Neural progenitor cell (in vitro differentiated cells): ENCODE measurements at regions not wholly inside any gene's neighbourhood (a gene's known extent, or its start where the extent isn't known, plus 50 kb on each side); places are given as distances from the start of the nearest gene placed in this dataset.

Experiments
- DNase-seq: peaks from one replicate; pipeline ENCODE4 v3.0.0-alpha.2; 2016; ENCODE audit warnings: low spot score
- H2AFZ ChIP-seq: fragments of 200-600 bp; sonication (generic); replicated peaks from 2 replicates; pipeline ENCODE4 v1.6.1; 2016; ENCODE audit warnings: antibody characterized with exemption
- H3F3A ChIP-seq: fragments of 200-600 bp; sonication (generic); 2 replicates; pipeline ENCODE4 v1.6.1; 2016; ENCODE audit warnings: antibody characterized with exemption, low read depth
- H3K27ac ChIP-seq: fragments of 200-600 bp; sonication (generic); 2 replicates; pipeline ENCODE4 v1.5.1; 2016; ENCODE audit warnings: mild to moderate bottlenecking
- H3K27me3 ChIP-seq: fragments of 200-600 bp; sonication (generic); 2 replicates; pipeline ENCODE4 v1.6.1; 2016; ENCODE audit warnings: mild to moderate bottlenecking, moderate library complexity
- H3K36me3 ChIP-seq: fragments of 200-600 bp; sonication (generic); 2 replicates; pipeline ENCODE4 v1.5.1; 2016
- H3K4me1 ChIP-seq: fragments of 200-600 bp; sonication (generic); 2 replicates; pipeline ENCODE4 v1.6.1; 2016; ENCODE audit warnings: mixed run types
- H3K4me2 ChIP-seq: fragments of 200-600 bp; sonication (generic); 2 replicates; pipeline ENCODE4 v1.6.1; 2016
- H3K4me3 ChIP-seq: fragments of 200-600 bp; sonication (generic); 2 replicates; pipeline ENCODE4 v1.5.1; 2016
- H3K79me2 ChIP-seq: fragments of 200-600 bp; sonication (generic); 2 replicates; pipeline ENCODE4 v1.6.1; 2016; ENCODE audit warnings: low read depth
- H3K9ac ChIP-seq: fragments of 200-600 bp; sonication (generic); 2 replicates; pipeline ENCODE4 v1.6.1; 2016
- H3K9me3 ChIP-seq: fragments of 200-600 bp; sonication (generic); 2 replicates; pipeline ENCODE4 v1.5.1; 2016; ENCODE audit warnings: low read depth
- H4K20me1 ChIP-seq: fragments of 200-600 bp; sonication (generic); 2 replicates; pipeline ENCODE4 v1.6.1; 2016; ENCODE audit warnings: low read depth
- H3K27ac Mint-ChIP-seq: 3 replicates; pipeline ENCODE4 v1.8.0; 2021; ENCODE audit warnings: mixed read lengths
- H3K27me3 Mint-ChIP-seq: 2 replicates; pipeline ENCODE4 v1.8.0; 2022; ENCODE audit warnings: low read depth, mild to moderate bottlenecking, inconsistent platforms, moderate library complexity, mixed read lengths; ENCODE audit not compliant: insufficient read depth
- H3K36me3 Mint-ChIP-seq: 3 replicates; pipeline ENCODE4 v1.8.0; 2021; ENCODE audit warnings: mixed read lengths
- H3K4me1 Mint-ChIP-seq: 3 replicates; pipeline ENCODE4 v1.8.0; 2021; ENCODE audit warnings: mixed read lengths
- H3K4me3 Mint-ChIP-seq: 3 replicates; pipeline ENCODE4 v1.8.0; 2021; ENCODE audit warnings: mild to moderate bottlenecking, moderate library complexity, mixed read lengths
- H3K9me3 Mint-ChIP-seq: 3 replicates; pipeline ENCODE4 v1.8.0; 2020; ENCODE audit warnings: mixed read lengths
- EZH2 ChIP-seq: fragments of 200-600 bp; sonication (generic); IDR thresholded peaks from 2 replicates; pipeline ENCODE4 v1.6.1; 2017; ENCODE audit warnings: antibody characterized with exemption, mild to moderate bottlenecking, moderate library complexity
- EZH2phosphoT487 ChIP-seq: fragments of 200-600 bp; sonication (generic); IDR thresholded peaks from 2 replicates; pipeline ENCODE4 v1.6.1; 2017; ENCODE audit warnings: antibody characterized with exemption
- TF ChIP-seq, protein P1 (sequence below): fragments of 200-600 bp; sonication (generic); IDR thresholded peaks from 2 replicates; pipeline ENCODE4 v1.5.1; 2017; ENCODE audit warnings: antibody characterized with exemption, mild to moderate bottlenecking

DNA sequence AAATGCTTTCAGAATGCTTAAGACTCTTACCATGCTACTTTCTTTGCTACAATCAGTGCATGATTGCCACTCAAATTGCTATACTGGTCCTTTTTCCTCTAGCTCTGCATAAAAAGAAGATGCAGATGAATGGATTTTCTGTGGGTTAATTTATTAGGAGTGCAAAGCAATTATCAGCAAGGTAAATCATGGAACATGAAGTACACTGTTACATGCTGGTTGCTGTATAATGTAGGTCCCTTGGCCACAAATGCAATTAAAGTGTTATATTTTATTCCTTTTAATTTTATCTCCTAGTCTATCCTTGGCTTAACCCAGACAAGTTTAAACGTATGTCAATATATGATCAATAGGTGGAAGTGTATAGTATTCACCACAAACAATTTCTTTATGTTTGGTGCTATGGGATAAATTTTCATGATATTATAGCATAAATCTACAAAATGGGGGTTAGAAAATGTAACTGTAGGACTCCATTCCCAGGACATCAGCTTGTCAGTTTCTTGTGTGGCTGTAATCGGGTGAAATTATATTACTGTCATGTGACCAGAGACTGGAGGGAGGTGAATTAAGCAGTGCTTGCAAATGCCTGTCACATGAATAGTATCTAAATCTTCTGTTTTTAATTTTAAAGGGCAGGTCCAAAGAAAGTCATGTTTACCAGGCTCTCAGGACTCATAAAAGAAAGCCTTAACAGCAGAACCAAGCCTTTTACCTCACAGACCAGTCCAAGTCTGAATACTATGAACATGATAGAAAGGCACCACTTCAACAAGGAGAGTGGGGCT lies 176.9 kb upstream of the ID4 start:
- peaks cover 8% of the 10 kb centered on the region for H3K36me3 Mint-ChIP-seq
- no peaks in the 10 kb centered on the region for H3K9me3 ChIP-seq
- H3K36me3 ChIP-seq = no peaks in the 10 kb centered on the region
- H3K4me1 Mint-ChIP-seq = peaks cover 9% of the 10 kb centered on the region
- H3K9me3 Mint-ChIP-seq = peaks cover 9% of the 10 kb centered on the region
- H4K20me1 ChIP-seq = no peaks in the 10 kb centered on the region
- H3K4me2 ChIP-seq = no peak overlapping the region
- no peaks in the 10 kb centered on the region for H3K27me3 Mint-ChIP-seq
- no peak overlapping the region for H3K4me3 Mint-ChIP-seq
- DNase-seq = no peak
- H3K4me3 ChIP-seq = no peak overlapping the region
- TF ChIP-seq, protein P1, sequence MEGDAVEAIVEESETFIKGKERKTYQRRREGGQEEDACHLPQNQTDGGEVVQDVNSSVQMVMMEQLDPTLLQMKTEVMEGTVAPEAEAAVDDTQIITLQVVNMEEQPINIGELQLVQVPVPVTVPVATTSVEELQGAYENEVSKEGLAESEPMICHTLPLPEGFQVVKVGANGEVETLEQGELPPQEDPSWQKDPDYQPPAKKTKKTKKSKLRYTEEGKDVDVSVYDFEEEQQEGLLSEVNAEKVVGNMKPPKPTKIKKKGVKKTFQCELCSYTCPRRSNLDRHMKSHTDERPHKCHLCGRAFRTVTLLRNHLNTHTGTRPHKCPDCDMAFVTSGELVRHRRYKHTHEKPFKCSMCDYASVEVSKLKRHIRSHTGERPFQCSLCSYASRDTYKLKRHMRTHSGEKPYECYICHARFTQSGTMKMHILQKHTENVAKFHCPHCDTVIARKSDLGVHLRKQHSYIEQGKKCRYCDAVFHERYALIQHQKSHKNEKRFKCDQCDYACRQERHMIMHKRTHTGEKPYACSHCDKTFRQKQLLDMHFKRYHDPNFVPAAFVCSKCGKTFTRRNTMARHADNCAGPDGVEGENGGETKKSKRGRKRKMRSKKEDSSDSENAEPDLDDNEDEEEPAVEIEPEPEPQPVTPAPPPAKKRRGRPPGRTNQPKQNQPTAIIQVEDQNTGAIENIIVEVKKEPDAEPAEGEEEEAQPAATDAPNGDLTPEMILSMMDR = no peak
- no peak for TF ChIP-seq EZH2
- no peak for TF ChIP-seq EZH2phosphoT487
- no peak overlapping the region for H3K9ac ChIP-seq
- H3K27ac Mint-ChIP-seq = no peak overlapping the region
- no peaks in the 10 kb centered on the region for H3K79me2 ChIP-seq
- no peaks in the 10 kb centered on the region for H3K27me3 ChIP-seq
- H3K27ac ChIP-seq = no peak overlapping the region
- H3F3A ChIP-seq = no peaks in the 10 kb centered on the region
- no peak overlapping the region for H2AFZ ChIP-seq
- H3K4me1 ChIP-seq = peaks cover 3% of the 10 kb centered on the region

DNA sequence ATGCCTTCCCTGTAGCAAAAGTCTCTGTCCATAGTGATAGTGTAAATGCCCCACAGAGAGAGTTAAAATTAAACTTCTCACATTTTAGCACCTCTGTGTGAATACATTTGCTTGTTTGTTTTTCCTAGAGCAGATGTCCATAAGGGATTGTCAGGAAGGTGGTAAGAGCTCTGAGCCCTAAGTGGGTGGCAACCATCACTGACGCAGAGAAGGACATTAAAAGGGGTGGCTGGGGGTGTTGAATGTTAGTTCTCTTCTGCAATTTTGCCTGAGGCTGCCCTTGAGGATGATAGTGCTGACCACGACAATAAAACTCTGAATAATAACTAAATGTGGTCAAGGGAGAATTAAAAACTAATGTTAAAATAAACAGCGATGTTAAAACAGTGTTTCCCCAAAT lies 174.3 kb upstream of the ID4 start:
- H3K4me2 ChIP-seq = no peak overlapping the region
- H3K27ac ChIP-seq = no peak overlapping the region
- Mint-ChIP-seq H3K4me3 (no peak overlapping the region), H3K4me1 (peaks cover 18% of the 10 kb centered on the region), H3K27me3 (no peaks in the 10 kb centered on the region), H3K36me3 (peaks cover 4% of the 10 kb centered on the region), H3K9me3 (peaks cover 5% of the 10 kb centered on the region), H3K27ac (no peak overlapping the region)
- no peaks in the 10 kb centered on the region for H3F3A ChIP-seq
- no peak overlapping the region for H3K9ac ChIP-seq
- H4K20me1 ChIP-seq = no peaks in the 10 kb centered on the region
- no peak for DNase-seq
- H3K79me2 ChIP-seq = no peaks in the 10 kb centered on the region
- no peaks in the 10 kb centered on the region for H3K27me3 ChIP-seq
- H3K4me3 ChIP-seq = no peak overlapping the region
- H3K4me1 ChIP-seq = peaks cover 3% of the 10 kb centered on the region
- TF ChIP-seq EZH2phosphoT487 (no peak), EZH2 (no peak)
- TF ChIP-seq, protein P1 = no peak
- no peaks in the 10 kb centered on the region for H3K36me3 ChIP-seq
- no peak overlapping the region for H2AFZ ChIP-seq
- H3K9me3 ChIP-seq = no peaks in the 10 kb centered on the region

DNA sequence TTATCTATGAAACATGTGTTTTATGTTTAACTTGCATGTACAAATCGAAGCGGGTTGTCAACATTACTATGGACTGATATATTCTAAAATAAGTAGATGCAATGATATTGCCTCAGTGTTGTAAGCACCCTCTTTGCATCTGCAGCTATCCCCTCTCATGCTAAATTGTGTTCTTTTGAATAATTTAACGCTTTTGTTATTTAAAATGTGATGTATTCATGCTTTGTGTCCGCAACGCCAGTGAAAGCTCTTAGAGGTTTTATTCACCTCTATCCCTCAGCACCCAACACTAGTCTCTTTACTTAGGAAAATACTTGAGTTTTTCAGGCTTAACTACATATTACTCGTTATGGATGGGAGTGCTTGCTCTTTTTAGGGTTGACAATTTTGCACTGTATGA lies 173.7 kb upstream of the ID4 start:
- Mint-ChIP-seq H3K4me3 (no peak overlapping the region), H3K9me3 (no peaks in the 10 kb centered on the region), H3K27me3 (no peaks in the 10 kb centered on the region), H3K36me3 (peaks cover 1% of the 10 kb centered on the region), H3K4me1 (peaks cover 18% of the 10 kb centered on the region), H3K27ac (no peak overlapping the region)
- H3K27ac ChIP-seq = no peak overlapping the region
- H3K9me3 ChIP-seq = no peaks in the 10 kb centered on the region
- H3K9ac ChIP-seq = no peak overlapping the region
- peaks cover 3% of the 10 kb centered on the region for H3K4me1 ChIP-seq
- H3F3A ChIP-seq = no peaks in the 10 kb centered on the region
- no peaks in the 10 kb centered on the region for H4K20me1 ChIP-seq
- no peaks in the 10 kb centered on the region for H3K79me2 ChIP-seq
- no peak overlapping the region for H2AFZ ChIP-seq
- H3K4me3 ChIP-seq = no peak overlapping the region
- no peaks in the 10 kb centered on the region for H3K36me3 ChIP-seq
- DNase-seq = no peak
- TF ChIP-seq EZH2 (no peak), EZH2phosphoT487 (no peak)
- TF ChIP-seq, protein P1 = no peak
- H3K4me2 ChIP-seq = no peak overlapping the region
- no peaks in the 10 kb centered on the region for H3K27me3 ChIP-seq
